ENCODE measurements at regions not wholly inside any gene's neighbourhood (a gene's known extent, or its start where the extent isn't known, plus 50 kb on each side); places are given as distances from the start of the nearest gene placed in this dataset.
A peak's percentile ranks its signal among the peaks of the same experiment; 100 is the strongest.

GRCh38 chr2:41142478-41142877, 690.6 kb upstream of the SLC8A1 start:
- ATAC-seq: no peak
- TF ChIP-seq, protein P1, sequence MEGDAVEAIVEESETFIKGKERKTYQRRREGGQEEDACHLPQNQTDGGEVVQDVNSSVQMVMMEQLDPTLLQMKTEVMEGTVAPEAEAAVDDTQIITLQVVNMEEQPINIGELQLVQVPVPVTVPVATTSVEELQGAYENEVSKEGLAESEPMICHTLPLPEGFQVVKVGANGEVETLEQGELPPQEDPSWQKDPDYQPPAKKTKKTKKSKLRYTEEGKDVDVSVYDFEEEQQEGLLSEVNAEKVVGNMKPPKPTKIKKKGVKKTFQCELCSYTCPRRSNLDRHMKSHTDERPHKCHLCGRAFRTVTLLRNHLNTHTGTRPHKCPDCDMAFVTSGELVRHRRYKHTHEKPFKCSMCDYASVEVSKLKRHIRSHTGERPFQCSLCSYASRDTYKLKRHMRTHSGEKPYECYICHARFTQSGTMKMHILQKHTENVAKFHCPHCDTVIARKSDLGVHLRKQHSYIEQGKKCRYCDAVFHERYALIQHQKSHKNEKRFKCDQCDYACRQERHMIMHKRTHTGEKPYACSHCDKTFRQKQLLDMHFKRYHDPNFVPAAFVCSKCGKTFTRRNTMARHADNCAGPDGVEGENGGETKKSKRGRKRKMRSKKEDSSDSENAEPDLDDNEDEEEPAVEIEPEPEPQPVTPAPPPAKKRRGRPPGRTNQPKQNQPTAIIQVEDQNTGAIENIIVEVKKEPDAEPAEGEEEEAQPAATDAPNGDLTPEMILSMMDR (IDR thresholded peaks at IDR 0.05): no peak
- WGBS, 2 donors: 10 to 17% methylated on average over 1 of the region's 1 CpG
- DNase-seq: no peak
- Histone ChIP-seq H3K9me3 (no peaks in the 10 kb centered on the region), H3K36me3 (no peaks in the 10 kb centered on the region), H3K27ac (no peak overlapping the region), H3K27me3 (no peaks in the 10 kb centered on the region), H3K4me3 (no peak overlapping the region), H3K4me1 (no peaks in the 10 kb centered on the region)
- intact Hi-C loops (cut with DNase I): no loop called here
- FAIRE-seq: no peak

- H3K27ac ChIP-seq: no peak overlapping the region
- no peaks in the 10 kb centered on the region for H3K9me3 ChIP-seq
- DNase-seq: no peak
- no peak overlapping the region for H3K4me3 ChIP-seq
- WGBS, 2 donors: 72 to 74% methylated on average over 1 of the region's 1 CpG
- TF ChIP-seq, protein P1 (IDR thresholded peaks at IDR 0.05): no peak
- H3K27me3 ChIP-seq: no peaks in the 10 kb centered on the region
- ATAC-seq: no peak
- H3K36me3 ChIP-seq: no peaks in the 10 kb centered on the region
- intact Hi-C loops (cut with DNase I): no loop called here
- FAIRE-seq: no peak
- H3K4me1 ChIP-seq: no peaks in the 10 kb centered on the region
Observed at GRCh38 chr2:41145066-41145465, 693.2 kb upstream of the SLC8A1 start.

DNA sequence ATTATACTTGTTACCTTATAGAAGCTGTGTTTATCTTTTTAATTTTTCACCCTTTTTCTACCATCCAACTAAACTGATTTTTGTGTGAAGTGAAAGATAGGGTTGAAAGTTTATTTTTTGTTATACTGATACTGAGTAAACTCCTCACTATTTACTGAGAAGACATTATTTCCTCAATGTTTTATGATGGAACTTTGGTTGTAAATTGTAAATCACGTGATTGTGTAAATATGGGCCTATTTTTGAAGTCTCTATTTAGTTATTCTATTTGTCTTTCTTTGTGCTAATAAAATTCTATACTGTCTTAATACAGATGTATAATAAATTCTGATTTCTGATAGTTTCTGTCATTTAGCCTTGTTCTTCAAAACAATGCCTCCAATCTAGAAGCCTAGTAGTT, 697.2 kb upstream of the SLC8A1 start:
- Histone ChIP-seq H3K36me3 (no peaks in the 10 kb centered on the region), H3K9me3 (no peaks in the 10 kb centered on the region), H3K4me1 (no peaks in the 10 kb centered on the region), H3K27ac (no peak overlapping the region), H3K27me3 (no peaks in the 10 kb centered on the region), H3K4me3 (no peak overlapping the region)
- ATAC-seq (no peak), FAIRE-seq (peak; percentile 49), DNase-seq (no peak)
- TF ChIP-seq, protein P1 (IDR thresholded peaks at IDR 0.05): no peak
- 46 to 55% methylated on average over 1 of the region's 1 CpG for WGBS, 2 donors
- intact Hi-C loops (cut with DNase I): no loop called here

GRCh38 chr2:41151746-41152145, 699.9 kb upstream of the SLC8A1 start:
- H3K4me1 ChIP-seq: no peaks in the 10 kb centered on the region
- DNase-seq (no peak), ATAC-seq (no peak), FAIRE-seq (no peak)
- TF ChIP-seq, protein P1 (IDR thresholded peaks at IDR 0.05): no peak
- H3K27me3 ChIP-seq: no peaks in the 10 kb centered on the region
- WGBS, 2 donors: 72 to 85% methylated on average over 4 of the region's 4 CpGs
- H3K27ac ChIP-seq: no peak overlapping the region
- no peaks in the 10 kb centered on the region for H3K9me3 ChIP-seq
- intact Hi-C loops (cut with DNase I): no loop called here
- H3K36me3 ChIP-seq: no peaks in the 10 kb centered on the region
- no peak overlapping the region for H3K4me3 ChIP-seq

GRCh38 chr2:41152318-41152717, 700.4 kb upstream of the SLC8A1 start:
- Histone ChIP-seq H3K27ac (no peak overlapping the region), H3K36me3 (no peaks in the 10 kb centered on the region), H3K27me3 (no peaks in the 10 kb centered on the region), H3K4me1 (no peaks in the 10 kb centered on the region), H3K9me3 (no peaks in the 10 kb centered on the region), H3K4me3 (no peak overlapping the region)
- ATAC-seq (no peak), FAIRE-seq (no peak), DNase-seq (no peak)
- intact Hi-C loops (cut with DNase I): no loop called here
- TF ChIP-seq, protein P1 (IDR thresholded peaks at IDR 0.05): no peak

Data from pancreas (tissue), 10 donors.